Left ventricle myocardium inferior (tissue), 1 donor: ENCODE measurements at regions not wholly inside any gene's neighbourhood (a gene's known extent, or its start where the extent isn't known, plus 50 kb on each side); places are given as distances from the start of the nearest gene placed in this dataset.

ENCODE experiments used
- DNase-seq: peaks from one replicate; pipeline ENCODE4 v3.0.0-alpha.2; 2020
- H3K27ac ChIP-seq: fragments of 200-600 bp; replicated peaks from 2 replicates; pipeline ENCODE4 v1.8.0; 2021
- H3K27me3 ChIP-seq: fragments of 200-600 bp; 2 replicates; pipeline ENCODE4 v1.8.0; 2021; ENCODE audit warnings: low read depth
- H3K36me3 ChIP-seq: fragments of 200-600 bp; 2 replicates; pipeline ENCODE4 v1.8.0; 2021
- H3K4me1 ChIP-seq: fragments of 200-600 bp; 2 replicates; pipeline ENCODE4 v1.8.0; 2021
- H3K4me3 ChIP-seq: fragments of 200-600 bp; 2 replicates; pipeline ENCODE4 v1.8.0; 2021; ENCODE audit warnings: mild to moderate bottlenecking, moderate library complexity
- H3K9me3 ChIP-seq: fragments of 200-600 bp; replicated peaks from 2 replicates; pipeline ENCODE4 v1.8.0; 2021
- intact Hi-C: fragments of 100-400 bp; cut with micrococcal nuclease; formaldehyde crosslinking; loops from one replicate; pipeline ENCODE4 v1.11.0; 2022
- TF ChIP-seq, protein P1 (sequence below): fragments of 200-600 bp; IDR thresholded peaks from 2 replicates; pipeline ENCODE4 v1.8.0; 2021; ENCODE audit warnings: antibody characterized with exemption, mild to moderate bottlenecking, borderline replicate concordance
- donor health status: DM: no; HTN: yes; CAD: no; lungs with severe emphysema.

DNA sequence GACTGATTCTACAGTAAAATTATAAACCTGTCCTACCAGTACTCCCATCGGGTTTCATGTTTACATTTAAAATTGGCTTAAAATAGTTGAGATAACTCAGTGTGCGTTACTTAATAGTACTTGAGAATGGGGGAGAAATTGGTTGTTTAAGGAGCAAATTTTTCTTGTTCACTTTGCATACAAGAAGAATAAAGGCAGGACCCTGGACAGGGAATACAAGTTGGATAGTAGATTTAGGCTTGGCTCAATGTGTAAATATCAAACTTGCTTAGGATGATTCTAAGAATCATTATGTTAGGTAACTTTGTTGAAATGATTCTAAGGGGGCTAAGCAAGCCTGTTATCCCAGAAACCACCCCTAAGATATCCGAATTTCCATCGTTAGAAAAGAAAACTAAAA, 448.4 kb upstream of the TLE4 start:
- no peaks in the 10 kb centered on the region for H3K4me1 ChIP-seq
- H3K27me3 ChIP-seq: no peaks in the 10 kb centered on the region
- no peak for DNase-seq
- intact Hi-C loops: no loop called here
- H3K36me3 ChIP-seq: no peaks in the 10 kb centered on the region
- H3K9me3 ChIP-seq: no peaks in the 10 kb centered on the region
- H3K27ac ChIP-seq: no peak overlapping the region
- no peak overlapping the region for H3K4me3 ChIP-seq
- TF ChIP-seq, protein P1, sequence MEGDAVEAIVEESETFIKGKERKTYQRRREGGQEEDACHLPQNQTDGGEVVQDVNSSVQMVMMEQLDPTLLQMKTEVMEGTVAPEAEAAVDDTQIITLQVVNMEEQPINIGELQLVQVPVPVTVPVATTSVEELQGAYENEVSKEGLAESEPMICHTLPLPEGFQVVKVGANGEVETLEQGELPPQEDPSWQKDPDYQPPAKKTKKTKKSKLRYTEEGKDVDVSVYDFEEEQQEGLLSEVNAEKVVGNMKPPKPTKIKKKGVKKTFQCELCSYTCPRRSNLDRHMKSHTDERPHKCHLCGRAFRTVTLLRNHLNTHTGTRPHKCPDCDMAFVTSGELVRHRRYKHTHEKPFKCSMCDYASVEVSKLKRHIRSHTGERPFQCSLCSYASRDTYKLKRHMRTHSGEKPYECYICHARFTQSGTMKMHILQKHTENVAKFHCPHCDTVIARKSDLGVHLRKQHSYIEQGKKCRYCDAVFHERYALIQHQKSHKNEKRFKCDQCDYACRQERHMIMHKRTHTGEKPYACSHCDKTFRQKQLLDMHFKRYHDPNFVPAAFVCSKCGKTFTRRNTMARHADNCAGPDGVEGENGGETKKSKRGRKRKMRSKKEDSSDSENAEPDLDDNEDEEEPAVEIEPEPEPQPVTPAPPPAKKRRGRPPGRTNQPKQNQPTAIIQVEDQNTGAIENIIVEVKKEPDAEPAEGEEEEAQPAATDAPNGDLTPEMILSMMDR: no peak

DNA sequence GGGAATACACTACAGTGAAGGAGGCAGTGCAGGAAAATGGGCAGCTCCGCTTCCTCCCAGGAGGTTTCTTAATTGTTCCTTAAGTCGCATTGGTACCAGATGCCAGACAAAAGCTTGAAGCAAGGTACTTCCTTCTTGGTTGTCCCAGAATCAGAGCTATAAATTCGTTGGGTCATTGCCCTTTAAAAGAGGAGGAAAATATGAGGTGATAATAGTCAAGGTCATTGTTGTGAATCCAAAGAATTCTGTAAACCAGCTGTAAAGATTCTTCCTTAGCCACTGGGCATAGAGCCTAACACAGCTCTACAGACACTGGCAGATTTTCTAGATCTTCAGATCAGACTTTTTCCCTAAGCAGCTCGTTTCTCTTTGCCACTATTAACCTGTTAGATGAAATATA, 444.1 kb upstream of the TLE4 start:
- H3K27ac ChIP-seq: no peak overlapping the region
- TF ChIP-seq, protein P1: no peak
- intact Hi-C loops: no loop called here

DNA sequence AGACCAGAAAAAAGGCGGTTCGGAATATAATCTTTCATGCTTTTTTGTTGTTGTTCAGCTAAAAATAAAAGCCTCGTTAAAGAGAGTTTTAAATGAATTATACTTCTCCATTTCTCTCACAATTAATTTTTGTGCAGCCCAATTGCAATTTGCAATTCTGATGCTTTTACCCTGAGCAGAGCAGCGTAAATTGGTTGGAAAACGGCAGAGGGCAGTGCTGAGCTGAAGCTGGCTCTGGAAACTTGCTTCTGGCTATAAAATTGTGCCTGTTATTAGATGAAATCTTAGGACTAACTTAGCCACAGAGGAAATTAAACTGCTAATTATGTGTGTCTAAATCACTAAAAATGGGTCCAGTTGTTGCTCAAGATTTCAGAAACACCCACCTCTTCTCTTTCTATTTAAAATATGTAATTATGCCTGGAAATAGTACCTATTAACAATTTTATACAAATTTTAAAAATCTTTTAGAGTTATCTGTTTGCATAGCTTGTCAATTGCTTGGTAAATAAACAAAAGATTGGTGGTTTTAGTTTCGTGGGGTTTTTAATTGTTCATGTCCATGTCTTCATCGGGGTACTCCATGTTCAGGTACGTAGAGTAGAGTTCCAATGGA, 441.8 kb upstream of the TLE4 start:
- TF ChIP-seq, protein P1: peak; percentile 78
- DNase-seq: peak; percentile 23
- H3K9me3 ChIP-seq: no peaks in the 10 kb centered on the region
- intact Hi-C loops: no loop called here
- no peaks in the 10 kb centered on the region for H3K36me3 ChIP-seq
- H3K4me1 ChIP-seq: no peaks in the 10 kb centered on the region
- H3K27me3 ChIP-seq: no peaks in the 10 kb centered on the region
- H3K4me3 ChIP-seq: no peak overlapping the region
- no peak overlapping the region for H3K27ac ChIP-seq

More for the DNA sequence above, 444.1 kb upstream of the TLE4 start:
- no peaks in the 10 kb centered on the region for H3K36me3 ChIP-seq
- no peaks in the 10 kb centered on the region for H3K27me3 ChIP-seq
- DNase-seq: no peak
- H3K9me3 ChIP-seq: no peaks in the 10 kb centered on the region
- no peaks in the 10 kb centered on the region for H3K4me1 ChIP-seq
- H3K4me3 ChIP-seq: no peak overlapping the region

DNA sequence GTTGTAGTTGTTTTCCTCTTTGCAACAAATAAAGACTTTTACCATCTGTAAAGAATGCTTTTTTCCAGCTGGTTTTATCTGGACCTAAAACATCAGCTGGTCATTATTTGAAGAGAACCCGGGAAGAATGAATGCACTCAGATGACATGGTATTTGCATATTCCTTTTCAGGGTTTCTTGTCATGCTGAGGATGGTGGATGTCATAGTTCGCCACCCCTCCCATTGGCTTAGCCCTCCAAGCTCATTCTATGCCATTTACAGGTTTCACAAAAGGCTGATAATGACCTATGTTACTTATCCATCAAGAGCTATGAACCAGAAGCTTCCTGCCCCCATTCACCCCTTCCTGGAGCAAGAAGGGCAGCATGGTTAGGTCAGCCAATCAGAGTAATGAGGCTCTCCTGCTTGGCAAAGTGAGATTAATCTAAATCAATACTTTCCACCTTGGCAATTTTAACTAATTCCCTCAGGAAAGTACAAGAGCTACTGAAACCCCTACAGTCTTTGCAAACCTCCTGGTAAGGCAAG, 440.5 kb upstream of the TLE4 start:
- intact Hi-C loops: no loop called here
- H3K27me3 ChIP-seq: no peaks in the 10 kb centered on the region
- TF ChIP-seq, protein P1: no peak
- H3K4me3 ChIP-seq: no peak overlapping the region
- no peak overlapping the region for H3K27ac ChIP-seq
- H3K9me3 ChIP-seq: no peaks in the 10 kb centered on the region
- no peak for DNase-seq
- H3K4me1 ChIP-seq: no peaks in the 10 kb centered on the region
- H3K36me3 ChIP-seq: no peaks in the 10 kb centered on the region

DNA sequence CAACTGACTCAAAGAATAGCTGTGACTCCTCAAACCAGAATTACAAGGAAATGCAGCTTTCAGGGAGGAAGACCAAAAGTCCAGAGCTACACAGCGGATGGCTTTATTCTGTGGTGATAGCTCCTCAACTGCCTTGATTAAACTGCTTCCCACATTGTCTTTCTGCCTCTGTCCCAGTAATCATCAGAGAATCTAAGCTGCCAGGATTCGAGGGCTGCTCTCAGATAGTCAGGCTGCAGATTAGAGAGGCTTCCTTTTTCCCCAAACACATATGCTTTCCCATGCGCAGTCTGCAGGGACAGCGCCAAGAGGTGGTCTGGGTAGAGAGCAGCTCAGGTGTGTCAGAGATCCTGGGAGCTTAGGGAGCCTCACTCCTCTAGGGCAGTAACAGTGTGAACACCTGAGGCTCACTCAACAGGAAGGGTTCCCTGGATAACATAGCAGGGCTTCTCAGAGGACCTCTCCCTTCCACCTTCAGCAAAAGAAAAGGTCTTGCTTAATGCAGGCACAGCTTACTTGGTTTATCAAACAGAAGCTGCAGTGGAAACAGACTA, 439.9 kb upstream of the TLE4 start:
- TF ChIP-seq, protein P1: no peak

More for the DNA sequence above, 439.9 kb upstream of the TLE4 start:
- Histone ChIP-seq H3K36me3 (no peaks in the 10 kb centered on the region), H3K27ac (no peak overlapping the region), H3K4me1 (no peaks in the 10 kb centered on the region), H3K27me3 (no peaks in the 10 kb centered on the region), H3K4me3 (no peak overlapping the region), H3K9me3 (no peaks in the 10 kb centered on the region)
- no peak for DNase-seq
- intact Hi-C loops: no loop called here
